CD4-positive, alpha-beta T cell (primary cell): ENCODE measurements at regions not wholly inside any gene's neighbourhood (a gene's known extent, or its start where the extent isn't known, plus 50 kb on each side); places are given as distances from the start of the nearest gene placed in this dataset.

Experiments used
- ATAC-seq: fragments of 200-7000 bp; cut with Tn5 transposase; one replicate; pipeline ENCODE4 v1.10.0; 2022; ENCODE audit warnings: mild to moderate bottlenecking; ENCODE audit not compliant: poor library complexity
- CTCF ChIA-PET: fragments of 350-600 bp; sonication (Branson Sonifier 250); formaldehyde crosslinking; loops from one replicate; lab custom pipeline; 2021; ENCODE audit warnings: antibody characterized with exemption, inconsistent platforms; lab: Charles Lee
- POLR2A ChIA-PET: fragments of 350-600 bp; sonication (Branson Sonifier 250); formaldehyde crosslinking; loops from one replicate; lab custom pipeline; 2021; ENCODE audit warnings: antibody characterized with exemption, inconsistent platforms; lab: Charles Lee
- DNase-seq, 14 experiments: peaks; one replicate each; pipeline ENCODE4 v3.0.0-alpha.2; 2013 to 2020; ENCODE audit warnings: mixed read lengths in 2 of 14
- H3K27ac ChIP-seq, 2 donors: one replicate each; pipeline versions ENCODE4 v1.5.1 to v1.7.0; 2013; ENCODE audit warnings: low read length in 2 of 2, low read depth in 1 of 2, mild to moderate bottlenecking in 1 of 2
- H3K27me3 ChIP-seq, 2 experiments: 1 replicate in 1 of 2; 2 replicates in 1 of 2; pipeline versions ENCODE4 v1.6.1 to v1.7.0; 2013; ENCODE audit warnings: low read length in 2 of 2, control low read depth in 1 of 2, mild to moderate bottlenecking in 1 of 2, moderate library complexity in 1 of 2; ENCODE audit not compliant: insufficient read depth in 2 of 2, control insufficient read depth in 1 of 2
- H3K36me3 ChIP-seq: one replicate; pipeline ENCODE4 v1.6.1; 2013; ENCODE audit warnings: low read length, control low read depth; ENCODE audit not compliant: insufficient read depth
- H3K4me1 ChIP-seq: one replicate; pipeline ENCODE4 v1.6.1; 2013; ENCODE audit warnings: low read length, control low read depth; ENCODE audit not compliant: insufficient read depth
- H3K4me3 ChIP-seq: one replicate; pipeline ENCODE4 v1.5.1; 2013; ENCODE audit warnings: mild to moderate bottlenecking, low read length, moderate library complexity
- H3K9me3 ChIP-seq, 2 experiments: 1 replicate in 1 of 2; 2 replicates in 1 of 2; pipeline versions ENCODE4 v1.6.1 to v1.7.0; 2013; ENCODE audit warnings: low read length in 2 of 2, mild to moderate bottlenecking in 2 of 2, control low read depth in 1 of 2, moderate library complexity in 1 of 2; ENCODE audit not compliant: control insufficient read depth in 1 of 2, insufficient read depth in 1 of 2
- H3K27ac Mint-ChIP-seq: one replicate; pipeline ENCODE4 v1.8.0; 2020; ENCODE audit warnings: mixed read lengths
- H3K27me3 Mint-ChIP-seq: one replicate; pipeline ENCODE4 v1.8.0; 2021; ENCODE audit warnings: mixed read lengths
- H3K36me3 Mint-ChIP-seq: one replicate; pipeline ENCODE4 v1.8.0; 2021; ENCODE audit warnings: low read depth, mixed read lengths
- H3K4me1 Mint-ChIP-seq: one replicate; pipeline ENCODE4 v1.8.0; 2021; ENCODE audit warnings: low read depth, mixed read lengths
- H3K4me3 Mint-ChIP-seq: one replicate; pipeline ENCODE4 v1.8.0; 2020; ENCODE audit warnings: mild to moderate bottlenecking, mixed read lengths
- H3K9me3 Mint-ChIP-seq: one replicate; pipeline ENCODE4 v1.8.0; 2020; ENCODE audit warnings: mixed read lengths
- intact Hi-C, 2 experiments: fragments of 100-400 bp; cut with DNase I in 1 of 2; cut with micrococcal nuclease in 1 of 2; formaldehyde crosslinking; loops; one replicate each; pipeline versions ENCODE4 v1.15.1 to v1.9.0; 2023 to 2025; cut with DNase I, micrococcal nuclease
- TF ChIP-seq, protein P1 (sequence below): fragments of 200-600 bp; IDR thresholded peaks from one replicate; pipeline ENCODE4 v1.8.0; 2022; ENCODE audit warnings: antibody characterized with exemption, mild to moderate bottlenecking

DNA sequence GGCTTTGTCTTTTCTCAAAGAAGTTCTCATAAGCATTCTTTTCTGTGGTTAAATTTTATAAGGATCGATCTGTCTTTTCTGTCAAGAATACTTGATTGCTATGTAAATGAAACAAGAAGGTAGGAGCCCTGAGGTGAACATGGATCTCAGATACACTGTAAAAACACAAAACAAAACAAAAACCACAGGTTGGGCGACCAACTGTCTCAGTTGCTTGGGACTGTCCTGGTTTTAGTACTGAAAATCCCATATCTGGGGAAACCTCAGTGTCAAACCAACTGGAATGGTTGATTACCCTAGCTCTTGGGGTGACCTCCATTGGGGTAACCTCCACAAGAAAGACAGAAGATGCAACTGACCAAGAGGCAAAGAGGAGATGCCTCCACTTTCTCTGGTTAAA, 55.8 kb upstream of the TMEM178A start:
- CTCF ChIA-PET = no interaction called here
- Mint-ChIP-seq H3K36me3 (no peaks in the 10 kb centered on the region), H3K9me3 (no peaks in the 10 kb centered on the region), H3K27ac (no peak overlapping the region), H3K4me1 (no peaks in the 10 kb centered on the region), H3K4me3 (no peak overlapping the region), H3K27me3 (peaks cover 9% of the 10 kb centered on the region)
- POLR2A ChIA-PET = no interaction called here
- Histone ChIP-seq H3K27ac (no peak overlapping the region), H3K4me3 (no peak overlapping the region), H3K9me3 (no peaks in the 10 kb centered on the region), H3K27me3 (no peaks in the 10 kb centered on the region), H3K36me3 (no peaks in the 10 kb centered on the region), H3K4me1 (no peaks in the 10 kb centered on the region)
- DNase-seq (no peak), ATAC-seq (no peak)
- TF ChIP-seq, protein P1, sequence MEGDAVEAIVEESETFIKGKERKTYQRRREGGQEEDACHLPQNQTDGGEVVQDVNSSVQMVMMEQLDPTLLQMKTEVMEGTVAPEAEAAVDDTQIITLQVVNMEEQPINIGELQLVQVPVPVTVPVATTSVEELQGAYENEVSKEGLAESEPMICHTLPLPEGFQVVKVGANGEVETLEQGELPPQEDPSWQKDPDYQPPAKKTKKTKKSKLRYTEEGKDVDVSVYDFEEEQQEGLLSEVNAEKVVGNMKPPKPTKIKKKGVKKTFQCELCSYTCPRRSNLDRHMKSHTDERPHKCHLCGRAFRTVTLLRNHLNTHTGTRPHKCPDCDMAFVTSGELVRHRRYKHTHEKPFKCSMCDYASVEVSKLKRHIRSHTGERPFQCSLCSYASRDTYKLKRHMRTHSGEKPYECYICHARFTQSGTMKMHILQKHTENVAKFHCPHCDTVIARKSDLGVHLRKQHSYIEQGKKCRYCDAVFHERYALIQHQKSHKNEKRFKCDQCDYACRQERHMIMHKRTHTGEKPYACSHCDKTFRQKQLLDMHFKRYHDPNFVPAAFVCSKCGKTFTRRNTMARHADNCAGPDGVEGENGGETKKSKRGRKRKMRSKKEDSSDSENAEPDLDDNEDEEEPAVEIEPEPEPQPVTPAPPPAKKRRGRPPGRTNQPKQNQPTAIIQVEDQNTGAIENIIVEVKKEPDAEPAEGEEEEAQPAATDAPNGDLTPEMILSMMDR = no peak
- intact Hi-C loops = no loop called here

DNA sequence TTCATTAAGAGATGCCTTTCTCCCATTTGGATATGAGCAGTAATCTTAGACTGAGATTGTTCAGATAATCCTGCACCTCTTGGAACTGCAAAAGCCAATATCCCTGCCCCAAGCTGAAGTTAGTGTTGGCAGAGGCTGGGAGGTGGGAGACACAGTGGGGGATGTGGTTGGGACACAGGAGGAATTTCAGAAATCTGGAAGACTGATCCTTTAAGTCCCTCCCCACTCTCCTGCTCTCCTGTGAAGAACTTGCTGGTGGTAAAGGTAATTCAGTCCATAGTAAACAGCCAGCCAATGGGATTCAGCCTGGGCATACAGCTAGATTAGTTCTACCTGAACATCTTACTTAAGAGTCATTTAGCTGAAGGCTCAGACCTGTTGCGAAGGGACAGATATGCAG, 50.0 kb upstream of the TMEM178A start:
- Mint-ChIP-seq H3K4me1 (no peaks in the 10 kb centered on the region), H3K4me3 (no peak overlapping the region), H3K36me3 (no peaks in the 10 kb centered on the region), H3K27me3 (peaks cover 21% of the 10 kb centered on the region), H3K27ac (no peak overlapping the region), H3K9me3 (no peaks in the 10 kb centered on the region)
- Histone ChIP-seq H3K9me3 (no peaks in the 10 kb centered on the region), H3K36me3 (no peaks in the 10 kb centered on the region), H3K4me3 (no peak overlapping the region), H3K27ac (no peak overlapping the region), H3K4me1 (no peaks in the 10 kb centered on the region), H3K27me3 (peaks cover 0 to 3% of the 10 kb centered on the region in 2 experiments)
- TF ChIP-seq, protein P1 = no peak
- ChIA-PET CTCF (no interaction called here), POLR2A (no interaction called here)
- DNase-seq (no peak), ATAC-seq (no peak)
- intact Hi-C loops = no loop called here
